ENCODE measurements at regions not wholly inside any gene's neighbourhood (a gene's known extent, or its start where the extent isn't known, plus 50 kb on each side); places are given as distances from the start of the nearest gene placed in this dataset.
"Not testable (repeated sequence)": the region's sequence is repeated elsewhere in the genome, so short reads cannot be mapped to it uniquely, and the experiment has no call there.

- H3K4me3 Mint-ChIP-seq; DNase-seq; H3K4me1 Mint-ChIP-seq; intact Hi-C loops (cut with micrococcal nuclease); H3K9me3 Mint-ChIP-seq; H3K36me3 Mint-ChIP-seq (ENCODE audit: low read depth); H3K27ac Mint-ChIP-seq; CTCF ChIA-PET; H3K27me3 Mint-ChIP-seq; POLR2A ChIA-PET; ATAC-seq (ENCODE audit: low read depth): not testable (repeated sequence)
Observed at GRCh38 chr12:54799966-54800365, 54.4 kb upstream of the MUCL1 start.

- CTCF ChIA-PET, result no interaction called here
- POLR2A ChIA-PET, result no interaction called here
- Mint-ChIP-seq H3K9me3 (no peaks in the 10 kb centered on the region), H3K27ac (no peak overlapping the region), H3K4me1 (no peaks in the 10 kb centered on the region), H3K36me3 (ENCODE audit: low read depth) (no peaks in the 10 kb centered on the region), H3K4me3 (no peak overlapping the region), H3K27me3 (peaks cover 2% of the 10 kb centered on the region)
- intact Hi-C loops (cut with micrococcal nuclease), result no loop called here
- DNase-seq, result no peak
- ATAC-seq (ENCODE audit: low read depth), result no peak
- TF ChIP-seq CTCF (IDR thresholded peaks at IDR 0.05), result no peak
Observed at GRCh38 chr12:54798651-54799050, 55.7 kb upstream of the MUCL1 start.

- Mint-ChIP-seq H3K27ac (no peak overlapping the region), H3K4me3 (no peak overlapping the region), H3K4me1 (no peaks in the 10 kb centered on the region), H3K27me3 (peaks cover 2% of the 10 kb centered on the region), H3K36me3 (ENCODE audit: low read depth) (no peaks in the 10 kb centered on the region), H3K9me3 (no peaks in the 10 kb centered on the region)
- no peak for ATAC-seq (ENCODE audit: low read depth)
- CTCF ChIA-PET, result no interaction called here
- DNase-seq, result no peak
- intact Hi-C loops (cut with micrococcal nuclease), result no loop called here
- POLR2A ChIA-PET, result no interaction called here
- no peak for TF ChIP-seq CTCF (IDR thresholded peaks at IDR 0.05)
Observed at GRCh38 chr12:54796991-54797390, 57.3 kb upstream of the MUCL1 start.

GRCh38 chr12:54795644-54796043, 58.7 kb upstream of the MUCL1 start:
- CTCF ChIA-PET, result no interaction called here
- Mint-ChIP-seq H3K4me3 (no peak overlapping the region), H3K27me3 (no peaks in the 10 kb centered on the region), H3K4me1 (no peaks in the 10 kb centered on the region), H3K9me3 (no peaks in the 10 kb centered on the region), H3K27ac (no peak overlapping the region), H3K36me3 (ENCODE audit: low read depth) (no peaks in the 10 kb centered on the region)
- no peak for ATAC-seq (ENCODE audit: low read depth)
- no peak for DNase-seq
- intact Hi-C loops (cut with micrococcal nuclease), result no loop called here
- no peak for TF ChIP-seq CTCF (IDR thresholded peaks at IDR 0.05)
- POLR2A ChIA-PET, result no interaction called here

GRCh38 chr12:54786081-54786480, 68.2 kb upstream of the MUCL1 start:
- POLR2A ChIA-PET, result no interaction called here
- intact Hi-C loops (cut with micrococcal nuclease), result no loop called here
- no peak for DNase-seq

More at GRCh38 chr12:54786081-54786480, 68.2 kb upstream of the MUCL1 start:
- Mint-ChIP-seq H3K27ac (no peak overlapping the region), H3K4me3 (no peak overlapping the region), H3K27me3 (peaks cover 6% of the 10 kb centered on the region), H3K36me3 (ENCODE audit: low read depth) (no peaks in the 10 kb centered on the region), H3K9me3 (peaks cover 32% of the 10 kb centered on the region), H3K4me1 (no peaks in the 10 kb centered on the region)
- no peak for ATAC-seq (ENCODE audit: low read depth)
- no peak for TF ChIP-seq CTCF (IDR thresholded peaks at IDR 0.05)
- CTCF ChIA-PET, result no interaction called here

Measured in activated B cell treated with CpG ODN at 0.5 μM for 24 hours (primary cell).